GM12878 (cell line): ENCODE measurements at regions not wholly inside any gene's neighbourhood (a gene's known extent, or its start where the extent isn't known, plus 50 kb on each side); places are given as distances from the start of the nearest gene placed in this dataset.

Experiments used
- ATAC-seq: fragments of 200-7000 bp; cut with Tn5 transposase; 3 replicates; pipeline ENCODE4 v1.9.1; 2020; ENCODE audit warnings: mild to moderate bottlenecking, moderate library complexity
- BruUV-seq: library from RNA; stranded (reverse); fragments of 400-500 nt; replicated peaks from 2 replicates; lab custom pipeline; 2021; lab: Mats Ljungman, UMichigan
- CTCF ChIA-PET: fragments of 300-600 bp; sonication (Branson Sonifier 250); formaldehyde crosslinking; extraction: SDS; loops from one replicate; lab custom pipeline; 2021; ENCODE audit warnings: inconsistent platforms; lab: Yijun Ruan, JAX
- POLR2A ChIA-PET: fragments of 350-600 bp; formaldehyde crosslinking; extraction: SDS; loops from one replicate; lab custom pipeline; 2021; ENCODE audit warnings: inconsistent platforms; lab: Charles Lee
- RAD21 ChIA-PET: fragments of 300-600 bp; sonication (Branson Sonifier 250); formaldehyde crosslinking; loops from one replicate; lab custom pipeline; 2023; ENCODE audit warnings: antibody characterized with exemption; ENCODE audit not compliant: unreplicated experiment; lab: Charles Lee
- SMC1A ChIA-PET: fragments of 300-600 bp; sonication (Branson Sonifier 250); formaldehyde crosslinking; loops from one replicate; lab custom pipeline; 2023; ENCODE audit not compliant: unreplicated experiment, uncharacterized antibody; lab: Charles Lee
- DNase-seq: peaks from one replicate; pipeline ENCODE4 v3.0.0-alpha.2; 2011; ENCODE audit warnings: low read depth, low spot score
- FAIRE-seq: peaks from 3 replicates; lab custom pipeline; 2011; peaks lifted over from hg19 to GRCh38; lab: Jason Lieb, UNC
- H2AFZ ChIP-seq: 2 replicates; pipeline ENCODE4 v1.6.0; 2011; ENCODE audit warnings: low read depth, low read length, control low read depth; ENCODE audit not compliant: control insufficient read depth
- H3K27ac ChIP-seq: 2 replicates; pipeline ENCODE4 v1.5.1; 2011; ENCODE audit warnings: control low read depth; ENCODE audit not compliant: control insufficient read depth, insufficient read depth
- H3K27me3 ChIP-seq, 2 experiments: replicated peaks in 1 of 2; 2 replicates each; pipeline versions ENCODE4 v1.6.0 to v1.6.1; 2011; ENCODE audit warnings: low read length in 1 of 2; ENCODE audit not compliant: control insufficient read depth in 2 of 2, insufficient read depth in 2 of 2
- H3K36me3 ChIP-seq, 2 experiments: 2 replicates each; pipeline ENCODE4 v1.5.1; 2011; ENCODE audit warnings: low read length in 1 of 2; ENCODE audit not compliant: control insufficient read depth in 2 of 2, insufficient read depth in 2 of 2
- H3K4me1 ChIP-seq: 2 replicates; pipeline ENCODE4 v1.6.1; 2011; ENCODE audit warnings: mild to moderate bottlenecking, low read length, moderate library complexity, mixed read lengths; ENCODE audit not compliant: control insufficient read depth, insufficient read depth
- H3K4me2 ChIP-seq: 2 replicates; pipeline ENCODE4 v1.6.0; 2011; ENCODE audit warnings: control low read depth; ENCODE audit not compliant: control insufficient read depth, insufficient read depth
- H3K4me3 ChIP-seq: fragments of 200-600 bp; sonication (generic); 2 replicates; pipeline ENCODE4 v1.5.1; 2016
- H3K79me2 ChIP-seq: 2 replicates; pipeline ENCODE4 v1.6.0; 2011; ENCODE audit warnings: low read length; ENCODE audit not compliant: control insufficient read depth, insufficient read depth
- H3K9ac ChIP-seq: 2 replicates; pipeline ENCODE4 v1.8.0; 2011; ENCODE audit warnings: low read length, control low read depth, mixed read lengths; ENCODE audit not compliant: control insufficient read depth, insufficient read depth
- H3K9me3 ChIP-seq: replicated peaks from 3 replicates; pipeline ENCODE4 v1.5.1; 2011; ENCODE audit warnings: mild to moderate bottlenecking, low read length; ENCODE audit not compliant: control insufficient read depth, insufficient read depth
- H4K20me1 ChIP-seq: 2 replicates; pipeline ENCODE4 v1.6.0; 2011; ENCODE audit not compliant: control insufficient read depth, insufficient read depth
- CBX3 ChIP-seq: fragments of 200-600 bp; sonication (generic); IDR thresholded peaks from 2 replicates; pipeline ENCODE4 v1.6.1; 2016; ENCODE audit warnings: low read depth, borderline replicate concordance
- CHD4 ChIP-seq: fragments of 200-600 bp; sonication (generic); IDR thresholded peaks from 2 replicates; pipeline ENCODE4 v1.6.1; 2016; ENCODE audit warnings: mild to moderate bottlenecking
- IKZF1 ChIP-seq: fragments of 450-650 bp; conservative IDR thresholded peaks from 2 replicates; pipeline ENCODE4 v1.6.1; 2017; ENCODE audit warnings: antibody characterized with exemption, mild to moderate bottlenecking
- KLF5 ChIP-seq: fragments of 450-650 bp; IDR thresholded peaks from 2 replicates; pipeline ENCODE4 v1.6.1; 2014; ENCODE audit warnings: mild to moderate bottlenecking; ENCODE audit not compliant: partially characterized antibody
- MXI1 ChIP-seq: fragments of 150-350 bp; IDR thresholded peaks from 2 replicates; pipeline ENCODE4 v1.6.1; 2011; ENCODE audit warnings: low read depth, mild to moderate bottlenecking, inconsistent platforms, low read length, improper control_type of control experiment
- MYC ChIP-seq: IDR thresholded peaks from 2 replicates; pipeline ENCODE4 v1.6.1; 2011; ENCODE audit warnings: mild to moderate bottlenecking, low read length, moderate library complexity, inconsistent platforms; ENCODE audit not compliant: insufficient read depth, insufficient replicate concordance, insufficient read length, severe bottlenecking
- NFYB ChIP-seq: IDR thresholded peaks from 2 replicates; pipeline ENCODE4 v1.6.1; 2011; ENCODE audit warnings: low read depth, mild to moderate bottlenecking, low read length, improper control_type of control experiment, moderate library complexity; ENCODE audit not compliant: insufficient read depth
- NR2C2 ChIP-seq: IDR thresholded peaks from 2 replicates; pipeline ENCODE4 v1.6.1; 2011; ENCODE audit warnings: borderline replicate concordance, low read depth; ENCODE audit not compliant: control insufficient read depth, insufficient read length
- NRF1 ChIP-seq: conservative IDR thresholded peaks from 2 replicates; pipeline ENCODE4 v1.6.1; 2011; ENCODE audit warnings: mild to moderate bottlenecking, low read depth, low read length, improper control_type of control experiment
- SIX5 ChIP-seq: IDR thresholded peaks from 2 replicates; pipeline ENCODE4 v1.6.1; 2011; ENCODE audit warnings: mild to moderate bottlenecking, low read depth, low read length, moderate library complexity; ENCODE audit not compliant: severe bottlenecking
- SMAD1 ChIP-seq: fragments of 450-650 bp; IDR thresholded peaks from 2 replicates; pipeline ENCODE4 v1.6.1; 2018; ENCODE audit warnings: mild to moderate bottlenecking, low read depth; ENCODE audit not compliant: partially characterized antibody
- WGBS: methylation state at CpG from one replicate; pipeline ENCODE4 v1.1.6; 2016; ENCODE audit warnings: low lambda C conversion rate; ENCODE audit not compliant: insufficient replicate concordance, insufficient coverage; ENCODE audit errors: missing lambda C conversion rate; 5-methylcytosine and 5-hydroxymethylcytosine counted together
- in situ Hi-C: fragments of 300-500 bp; cut with MboI; formaldehyde crosslinking; loops from 9 replicates; pipeline ENCODE4 v1.14.3; 2018; ENCODE audit warnings: mixed read lengths
- intact Hi-C: fragments of 100-400 bp; cut with micrococcal nuclease; formaldehyde crosslinking; loops from one replicate; pipeline ENCODE4 v1.14.2; 2022; ENCODE audit not compliant: unreplicated experiment
- TF ChIP-seq, protein P1 (sequence below): IDR thresholded peaks from 2 replicates; pipeline ENCODE4 v1.6.1; 2012; ENCODE audit warnings: mild to moderate bottlenecking, low read depth, low read length

DNA sequence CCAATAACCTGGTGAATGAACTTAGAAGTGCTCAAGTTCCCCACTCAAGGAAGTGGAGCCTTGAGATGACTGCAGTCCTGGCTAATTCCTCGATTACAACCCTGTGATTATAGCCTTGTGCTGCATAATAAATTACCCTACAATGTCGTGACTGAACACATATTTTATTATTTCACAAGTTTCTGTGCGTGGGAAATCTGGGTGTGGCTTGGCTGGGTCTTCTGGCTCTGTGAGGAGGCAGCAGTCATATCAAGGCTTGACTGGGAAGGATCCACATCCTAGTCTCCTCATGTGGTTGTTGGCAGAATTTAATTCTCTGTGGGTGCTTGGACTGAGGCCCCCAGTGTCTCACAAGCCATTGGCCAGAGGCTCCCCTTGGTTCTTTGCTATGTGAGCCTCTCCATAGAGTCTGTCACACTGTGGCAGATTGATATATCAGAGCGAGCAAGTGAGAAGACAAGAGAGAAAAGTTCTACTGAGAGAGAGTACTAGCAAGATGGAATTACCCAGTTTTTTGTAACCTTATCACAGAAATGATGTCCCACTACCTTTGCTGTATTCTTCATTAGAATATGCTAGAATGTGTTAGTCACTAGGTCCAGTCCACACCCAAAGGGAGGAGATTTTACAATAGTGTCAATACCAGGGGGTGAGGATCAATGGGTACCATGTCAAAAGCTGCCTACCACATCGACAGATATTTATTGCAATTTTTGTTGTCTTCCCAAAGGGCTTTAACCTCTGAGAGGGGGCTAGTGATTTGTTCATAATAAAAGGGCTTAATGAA lies 102.8 kb upstream of the TBC1D5 start:
- Histone ChIP-seq H2AFZ (no peak overlapping the region), H3K4me2 (no peak overlapping the region), H3K36me3 (no peaks in the 10 kb centered on the region), H3K4me1 (no peaks in the 10 kb centered on the region), H3K79me2 (no peaks in the 10 kb centered on the region), H3K9ac (no peak overlapping the region), H3K27me3 (no peaks in the 10 kb centered on the region), H3K4me3 (no peak overlapping the region)
- in situ Hi-C loops, result loop anchor here (25.0 kb wide), 1 partner anchor 1233 kb away; the partner anchor contains the start of gene DAZL
- FAIRE-seq, result no peak
- DNase-seq, result no peak
- TF ChIP-seq IKZF1, result no peak
- TF ChIP-seq SIX5, result no peak
- TF ChIP-seq NR2C2, result no peak
- no peak for TF ChIP-seq SMAD1
- no peak for TF ChIP-seq MXI1
- TF ChIP-seq CHD4, result no peak
- no peak for TF ChIP-seq NRF1
- no peak for TF ChIP-seq MYC
- TF ChIP-seq, protein P1, sequence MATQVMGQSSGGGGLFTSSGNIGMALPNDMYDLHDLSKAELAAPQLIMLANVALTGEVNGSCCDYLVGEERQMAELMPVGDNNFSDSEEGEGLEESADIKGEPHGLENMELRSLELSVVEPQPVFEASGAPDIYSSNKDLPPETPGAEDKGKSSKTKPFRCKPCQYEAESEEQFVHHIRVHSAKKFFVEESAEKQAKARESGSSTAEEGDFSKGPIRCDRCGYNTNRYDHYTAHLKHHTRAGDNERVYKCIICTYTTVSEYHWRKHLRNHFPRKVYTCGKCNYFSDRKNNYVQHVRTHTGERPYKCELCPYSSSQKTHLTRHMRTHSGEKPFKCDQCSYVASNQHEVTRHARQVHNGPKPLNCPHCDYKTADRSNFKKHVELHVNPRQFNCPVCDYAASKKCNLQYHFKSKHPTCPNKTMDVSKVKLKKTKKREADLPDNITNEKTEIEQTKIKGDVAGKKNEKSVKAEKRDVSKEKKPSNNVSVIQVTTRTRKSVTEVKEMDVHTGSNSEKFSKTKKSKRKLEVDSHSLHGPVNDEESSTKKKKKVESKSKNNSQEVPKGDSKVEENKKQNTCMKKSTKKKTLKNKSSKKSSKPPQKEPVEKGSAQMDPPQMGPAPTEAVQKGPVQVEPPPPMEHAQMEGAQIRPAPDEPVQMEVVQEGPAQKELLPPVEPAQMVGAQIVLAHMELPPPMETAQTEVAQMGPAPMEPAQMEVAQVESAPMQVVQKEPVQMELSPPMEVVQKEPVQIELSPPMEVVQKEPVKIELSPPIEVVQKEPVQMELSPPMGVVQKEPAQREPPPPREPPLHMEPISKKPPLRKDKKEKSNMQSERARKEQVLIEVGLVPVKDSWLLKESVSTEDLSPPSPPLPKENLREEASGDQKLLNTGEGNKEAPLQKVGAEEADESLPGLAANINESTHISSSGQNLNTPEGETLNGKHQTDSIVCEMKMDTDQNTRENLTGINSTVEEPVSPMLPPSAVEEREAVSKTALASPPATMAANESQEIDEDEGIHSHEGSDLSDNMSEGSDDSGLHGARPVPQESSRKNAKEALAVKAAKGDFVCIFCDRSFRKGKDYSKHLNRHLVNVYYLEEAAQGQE, result no peak
- no peak for TF ChIP-seq NFYB
- TF ChIP-seq KLF5, result no peak
- no peak for TF ChIP-seq CBX3
- TF ChIP-seq, all 136 proteins: peak for 0
- RAD21 ChIA-PET, result interaction anchor here (1.1 kb wide), 1 partner anchor 103 kb away, joined by 3 read pairs; the partner anchor contains the start of gene TBC1D5
- H4K20me1 ChIP-seq, result no peaks in the 10 kb centered on the region
- no peaks in the 10 kb centered on the region for H3K9me3 ChIP-seq
- ATAC-seq, result no peak
- intact Hi-C loops, result no loop called here
- WGBS, result 21% methylated on average over 5 of the region's 5 CpGs
- SMC1A ChIA-PET, result interaction anchor here (0.6 kb wide), 1 partner anchor 638 kb away, joined by 3 read pairs; no protein-coding TSS in a partner anchor
- no peak overlapping the region for H3K27ac ChIP-seq
- POLR2A ChIA-PET, result no interaction called here
- no TSS peak for BruUV-seq
- CTCF ChIA-PET, result interaction anchor here (5.7 kb wide), 1 partner anchor 200 kb away, joined by 120 read pairs; no protein-coding TSS in a partner anchor
